ENCODE measurements at regions not wholly inside any gene's neighbourhood (a gene's known extent, or its start where the extent isn't known, plus 50 kb on each side); places are given as distances from the start of the nearest gene placed in this dataset.

DNA sequence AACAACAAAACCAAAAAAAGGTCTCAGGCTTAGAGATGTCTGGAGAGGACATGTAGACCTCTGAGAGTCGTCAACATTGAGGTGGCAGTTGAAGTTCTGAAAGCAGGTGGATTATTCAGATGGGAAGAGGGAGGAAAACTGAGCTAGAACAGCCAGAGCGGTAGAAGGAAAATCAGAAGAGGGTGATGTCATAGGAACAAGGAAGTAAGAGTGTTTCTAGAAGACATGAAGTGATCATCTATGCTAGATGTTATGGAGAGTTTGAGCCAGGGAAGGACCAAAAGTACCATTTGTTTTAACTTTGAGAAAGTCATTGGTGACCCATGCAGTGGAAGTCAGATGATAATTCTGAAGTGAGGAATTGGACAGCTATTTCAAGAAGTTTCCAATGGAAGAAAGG lies 316.2 kb upstream of the RGS6 start:
- TF ChIP-seq, protein P1, sequence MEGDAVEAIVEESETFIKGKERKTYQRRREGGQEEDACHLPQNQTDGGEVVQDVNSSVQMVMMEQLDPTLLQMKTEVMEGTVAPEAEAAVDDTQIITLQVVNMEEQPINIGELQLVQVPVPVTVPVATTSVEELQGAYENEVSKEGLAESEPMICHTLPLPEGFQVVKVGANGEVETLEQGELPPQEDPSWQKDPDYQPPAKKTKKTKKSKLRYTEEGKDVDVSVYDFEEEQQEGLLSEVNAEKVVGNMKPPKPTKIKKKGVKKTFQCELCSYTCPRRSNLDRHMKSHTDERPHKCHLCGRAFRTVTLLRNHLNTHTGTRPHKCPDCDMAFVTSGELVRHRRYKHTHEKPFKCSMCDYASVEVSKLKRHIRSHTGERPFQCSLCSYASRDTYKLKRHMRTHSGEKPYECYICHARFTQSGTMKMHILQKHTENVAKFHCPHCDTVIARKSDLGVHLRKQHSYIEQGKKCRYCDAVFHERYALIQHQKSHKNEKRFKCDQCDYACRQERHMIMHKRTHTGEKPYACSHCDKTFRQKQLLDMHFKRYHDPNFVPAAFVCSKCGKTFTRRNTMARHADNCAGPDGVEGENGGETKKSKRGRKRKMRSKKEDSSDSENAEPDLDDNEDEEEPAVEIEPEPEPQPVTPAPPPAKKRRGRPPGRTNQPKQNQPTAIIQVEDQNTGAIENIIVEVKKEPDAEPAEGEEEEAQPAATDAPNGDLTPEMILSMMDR (IDR thresholded peaks at IDR 0.05): no peak
- TF ChIP-seq POLR2A (IDR thresholded peaks at IDR 0.05): no peak

All from body of pancreas (tissue), 4 donors.